Fibroblast of skin of right biceps (primary cell): ENCODE measurements at regions not wholly inside any gene's neighbourhood (a gene's known extent, or its start where the extent isn't known, plus 50 kb on each side); places are given as distances from the start of the nearest gene placed in this dataset.
"Not testable (repeated sequence)": the region's sequence is repeated elsewhere in the genome, so short reads cannot be mapped to it uniquely, and the experiment has no call there.

Source experiments
- DNase-seq: peaks from one replicate; pipeline ENCODE4 v3.0.0-alpha.2; 2013

DNA sequence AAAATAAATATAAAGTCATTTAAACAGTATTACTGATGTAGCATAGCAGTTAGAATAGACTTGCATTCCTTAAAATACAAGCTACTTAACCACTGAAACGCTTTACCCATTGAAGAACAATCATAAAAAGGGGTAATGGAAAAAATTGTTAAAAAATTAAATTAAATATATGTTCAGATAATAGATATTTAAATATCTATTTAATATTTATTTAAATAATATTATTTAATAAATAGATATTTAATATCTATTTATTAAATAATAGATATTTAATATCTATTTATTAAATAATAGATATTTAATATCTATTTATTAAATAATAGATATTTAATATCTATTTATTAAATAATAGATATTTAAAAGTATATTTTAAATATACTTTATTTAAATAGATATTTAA, 2410.5 kb downstream of the PCDH7 start:
- not testable (repeated sequence) for DNase-seq

- no peak for DNase-seq
These were observed 2413.6 kb downstream of the PCDH7 start for GRCh38 chr4:33133723-33134122.

- no peak for DNase-seq
These were observed 2414.2 kb downstream of the PCDH7 start for GRCh38 chr4:33134366-33134765.

DNA sequence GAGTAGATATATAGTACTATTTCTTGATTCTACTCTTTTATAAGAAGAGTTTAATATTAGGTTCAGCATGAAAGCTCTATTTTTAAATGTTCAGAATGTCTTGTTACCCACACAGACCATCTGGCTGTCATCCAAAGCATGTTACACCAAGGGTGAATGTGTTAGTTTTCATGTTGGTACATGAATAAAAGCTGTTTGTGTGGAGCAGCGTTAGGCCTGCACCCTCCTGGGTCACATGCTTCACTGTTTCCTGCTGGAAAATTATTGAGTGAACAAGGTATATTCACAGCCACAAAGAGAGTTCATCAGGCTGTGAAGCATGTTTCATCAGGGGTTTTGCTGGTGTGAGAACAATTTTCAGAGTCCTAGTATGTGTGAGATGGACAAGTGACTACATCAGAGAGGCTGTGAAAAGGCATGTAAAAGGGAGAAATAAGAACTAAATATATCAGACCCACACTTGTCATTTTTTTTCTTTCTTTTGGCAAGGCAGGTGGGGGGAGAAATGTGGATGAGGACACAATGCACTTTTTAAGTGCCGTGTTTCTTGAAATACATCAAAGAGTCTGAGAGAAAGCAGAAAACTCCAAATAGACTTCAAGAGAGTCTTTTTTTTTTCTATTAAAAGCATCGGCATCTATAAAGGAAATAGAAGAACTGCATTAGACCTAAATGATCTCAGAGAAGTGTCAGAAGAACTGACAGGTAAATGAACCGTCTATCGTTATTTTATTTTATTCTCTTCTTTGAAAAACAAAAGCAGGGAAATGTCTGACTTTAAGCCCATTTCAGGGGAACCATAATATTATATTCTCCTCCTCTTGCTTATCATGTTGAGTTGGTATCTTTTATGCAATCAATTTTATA, 2429.7 kb downstream of the PCDH7 start:
- no peak for DNase-seq

DNA sequence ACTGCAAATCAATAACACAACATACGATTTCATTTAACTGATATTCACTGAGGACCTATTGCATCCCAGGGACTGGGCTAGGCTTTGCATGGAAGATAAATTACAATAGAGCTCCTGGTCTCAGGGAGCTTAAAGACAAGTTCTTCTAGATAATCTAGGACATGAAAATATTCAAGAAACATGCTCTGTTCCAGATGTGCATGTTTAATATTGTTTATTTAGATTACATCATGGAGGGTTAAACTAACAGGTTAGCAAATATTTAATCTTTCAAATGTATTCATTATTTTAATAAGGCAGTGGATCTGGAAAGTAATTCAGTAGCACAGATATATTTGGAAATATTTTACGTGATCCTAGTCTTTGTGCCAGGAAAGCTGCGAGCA, 2430.3 kb downstream of the PCDH7 start:
- DNase-seq = no peak

- peak; percentile 53 for DNase-seq
These were observed 2440.0 kb downstream of the PCDH7 start for GRCh38 chr4:33160126-33160525.

DNA sequence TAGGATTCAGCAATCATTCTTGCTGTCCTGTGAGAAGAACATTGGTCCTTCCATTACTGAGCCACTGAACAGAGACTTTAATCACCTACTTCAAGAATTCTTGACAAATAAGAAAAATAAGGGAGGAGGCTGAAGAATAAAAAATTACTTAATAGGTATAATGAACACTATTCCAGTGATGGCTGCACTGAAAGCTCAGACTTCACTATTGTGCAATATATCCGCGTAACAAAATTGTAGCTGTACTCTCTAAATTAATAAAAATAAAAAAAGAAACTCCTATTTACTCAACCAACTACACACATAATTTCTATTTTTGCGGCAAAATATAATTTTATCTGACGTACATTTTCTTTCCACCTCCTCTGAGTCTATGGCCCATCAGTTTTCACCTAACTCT, 2441.0 kb downstream of the PCDH7 start:
- no peak for DNase-seq

DNA sequence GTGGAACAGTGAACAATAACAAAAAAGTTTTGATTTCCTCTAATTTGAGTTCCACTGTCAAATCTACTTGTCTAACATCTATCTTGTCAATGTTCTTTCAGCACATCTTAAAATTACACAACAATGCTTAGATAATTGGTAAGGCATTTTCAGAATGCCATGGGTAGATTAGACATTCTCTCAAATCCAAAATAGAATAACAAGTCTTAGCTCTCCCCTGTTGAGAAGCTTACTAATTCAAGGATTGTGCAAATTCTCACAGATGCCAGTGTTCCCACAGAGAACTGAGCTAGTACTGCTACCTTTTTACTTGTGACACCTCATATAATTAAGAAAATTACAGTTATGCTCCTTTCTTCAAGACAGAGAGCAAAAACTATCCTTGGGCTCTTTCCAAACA, 2442.0 kb downstream of the PCDH7 start:
- DNase-seq = peak; percentile 6

DNA sequence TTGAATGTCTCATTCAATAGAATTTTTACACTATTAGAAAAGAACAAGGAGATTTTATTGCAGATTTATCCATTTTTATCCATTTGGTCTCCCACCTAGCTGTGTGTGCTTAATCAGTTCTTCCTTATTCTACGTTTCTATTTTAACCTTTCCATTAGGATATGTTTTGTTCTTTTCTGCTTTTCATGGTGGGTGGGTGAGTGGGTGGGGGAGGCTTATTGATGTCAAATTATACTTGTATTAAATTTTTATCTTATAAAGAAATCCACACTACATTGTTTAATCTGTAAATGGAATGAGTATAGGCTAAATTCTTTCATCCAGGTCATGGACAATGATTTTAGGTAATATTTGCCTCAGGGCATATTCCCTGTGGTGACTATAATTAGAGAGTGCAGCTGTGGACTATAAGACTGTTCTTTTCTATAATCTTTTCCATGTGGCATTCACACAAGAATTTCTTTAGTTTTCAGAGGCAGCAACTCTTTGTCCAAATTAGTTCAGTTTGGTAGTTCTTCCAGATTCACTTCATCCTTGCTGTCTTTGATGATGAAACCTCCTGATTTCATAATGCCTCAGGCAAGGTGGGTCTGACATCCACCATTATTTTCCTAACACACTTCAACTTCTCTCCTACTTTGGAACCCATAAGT, 2451.8 kb downstream of the PCDH7 start:
- DNase-seq = no peak

DNA sequence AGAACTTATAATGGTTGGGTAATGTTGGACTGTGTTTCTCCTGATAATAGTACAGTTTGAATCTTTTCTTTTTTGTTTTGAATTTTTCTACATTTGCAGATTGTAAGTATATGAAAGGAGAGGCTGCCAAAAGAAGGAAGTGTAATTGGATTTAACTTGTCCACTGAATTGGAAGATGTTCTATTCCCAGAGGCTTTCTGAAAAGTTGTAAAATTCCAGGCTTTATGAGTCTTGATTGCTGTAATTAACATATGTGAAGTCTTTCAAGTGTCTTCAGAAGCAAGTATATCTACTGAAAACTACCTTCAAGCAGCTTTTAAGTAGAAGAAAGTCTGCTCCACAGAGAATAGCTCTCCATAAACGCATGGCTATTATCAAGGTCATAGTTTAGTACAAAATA, 2456.4 kb downstream of the PCDH7 start:
- no peak for DNase-seq

GRCh38 chr4:33184657-33185290, 2464.6 kb downstream of the PCDH7 start:
- no peak for DNase-seq

DNA sequence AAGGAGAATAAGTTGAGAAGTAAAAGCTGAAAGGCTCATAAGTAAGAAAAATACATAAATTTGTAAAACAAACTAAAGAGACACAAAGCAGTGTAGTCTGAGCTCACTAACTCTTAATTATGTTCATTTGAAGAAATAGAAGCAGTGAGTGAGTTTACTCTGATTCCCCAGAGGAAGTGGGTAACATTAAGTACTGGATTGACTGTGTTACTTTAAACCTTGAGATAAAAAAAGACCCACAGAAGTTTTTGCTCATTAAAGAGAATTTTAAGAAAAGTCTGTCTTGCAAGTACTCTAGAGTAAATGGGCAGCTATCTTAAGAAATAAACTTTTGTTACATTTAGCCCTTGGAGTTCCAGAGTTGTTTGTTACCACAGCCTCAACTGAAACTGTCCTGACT, 2466.9 kb downstream of the PCDH7 start:
- no peak for DNase-seq

- DNase-seq = no peak
These were observed 2468.6 kb downstream of the PCDH7 start for GRCh38 chr4:33188733-33189132.

GRCh38 chr4:33189169-33189568, 2469.0 kb downstream of the PCDH7 start:
- DNase-seq = no peak

- no peak for DNase-seq
These were observed 2472.9 kb downstream of the PCDH7 start for GRCh38 chr4:33193109-33193508.

GRCh38 chr4:33200377-33200776, 2480.2 kb downstream of the PCDH7 start:
- DNase-seq = no peak

GRCh38 chr4:33218238-33218637, 2498.1 kb downstream of the PCDH7 start:
- no peak for DNase-seq

GRCh38 chr4:33226133-33226532, 2506.0 kb downstream of the PCDH7 start:
- no peak for DNase-seq

GRCh38 chr4:33226783-33227182, 2506.6 kb downstream of the PCDH7 start:
- no peak for DNase-seq

GRCh38 chr4:33255094-33255493, 2534.9 kb downstream of the PCDH7 start:
- no peak for DNase-seq

GRCh38 chr4:33255507-33255906, 2535.3 kb downstream of the PCDH7 start:
- DNase-seq = no peak

GRCh38 chr4:33262824-33263223, 2542.7 kb downstream of the PCDH7 start:
- peak; percentile 65 for DNase-seq

GRCh38 chr4:33268776-33269175, 2548.6 kb downstream of the PCDH7 start:
- no peak for DNase-seq

GRCh38 chr4:33270403-33270802, 2550.2 kb downstream of the PCDH7 start:
- no peak for DNase-seq
